ENCODE measurements at regions not wholly inside any gene's neighbourhood (a gene's known extent, or its start where the extent isn't known, plus 50 kb on each side); places are given as distances from the start of the nearest gene placed in this dataset.
"Not testable (repeated sequence)": the region's sequence is repeated elsewhere in the genome, so short reads cannot be mapped to it uniquely, and the experiment has no call there.

DNA sequence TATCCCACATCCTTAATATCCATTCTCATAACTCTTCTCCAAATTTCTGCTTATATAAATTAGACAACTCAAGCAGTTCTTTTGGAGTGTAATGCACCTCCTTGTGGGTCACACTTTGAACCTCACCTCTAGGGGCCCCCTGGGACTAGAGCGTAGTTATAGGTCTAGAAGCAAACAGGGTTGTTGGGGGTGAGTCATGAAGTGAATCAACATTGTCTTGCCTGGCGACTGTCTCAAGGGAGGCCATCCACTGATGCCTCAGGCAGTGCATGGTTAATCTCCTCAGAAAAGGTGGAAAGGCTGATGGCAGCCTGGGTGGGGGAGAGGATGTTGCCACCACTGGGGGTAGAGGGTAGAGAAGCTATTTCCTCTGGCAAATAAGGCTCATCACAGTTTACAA lies 129.1 kb downstream of the TNFRSF21 start:
- DNase-seq (ENCODE audit: low spot score), result no peak

DNA sequence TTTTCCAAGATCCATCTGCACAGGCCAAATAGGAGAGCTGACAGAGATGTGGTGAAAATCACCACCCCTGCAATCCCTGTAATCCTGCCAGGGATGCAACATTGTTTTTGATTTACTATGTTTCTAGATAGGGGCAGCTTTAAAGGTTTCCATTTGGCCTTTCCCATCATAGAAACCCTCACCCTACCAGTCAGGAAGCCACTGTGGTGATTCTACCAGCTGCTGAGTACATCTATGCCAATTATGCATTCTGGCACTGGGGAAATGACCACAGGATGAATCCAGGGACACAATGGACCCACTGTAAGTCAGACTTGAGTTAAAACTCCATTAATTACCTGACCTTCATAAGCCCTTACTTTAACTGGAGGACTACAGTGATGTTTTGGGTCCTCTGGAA lies 130.4 kb downstream of the TNFRSF21 start:
- no peak for DNase-seq (ENCODE audit: low spot score)

More for the DNA sequence above, 129.1 kb downstream of the TNFRSF21 start:
- TF ChIP-seq CTCF (IDR thresholded peaks at IDR 0.05; ENCODE audit: extremely low read depth, missing control alignments), result no peak

GRCh38 chr6:47175656-47176055 lies 133.5 kb upstream of the ADGRF1 start:
- no peak for TF ChIP-seq CTCF (IDR thresholded peaks at IDR 0.05; ENCODE audit: extremely low read depth, missing control alignments)
- DNase-seq (ENCODE audit: low spot score), result no peak

More for the DNA sequence above, 130.4 kb downstream of the TNFRSF21 start:
- no peak for TF ChIP-seq CTCF (IDR thresholded peaks at IDR 0.05; ENCODE audit: extremely low read depth, missing control alignments)

GRCh38 chr6:47174502-47175023 lies 132.4 kb upstream of the ADGRF1 start:
- DNase-seq (ENCODE audit: low spot score), result no peak
- TF ChIP-seq CTCF (IDR thresholded peaks at IDR 0.05; ENCODE audit: extremely low read depth, missing control alignments), result no peak

DNA sequence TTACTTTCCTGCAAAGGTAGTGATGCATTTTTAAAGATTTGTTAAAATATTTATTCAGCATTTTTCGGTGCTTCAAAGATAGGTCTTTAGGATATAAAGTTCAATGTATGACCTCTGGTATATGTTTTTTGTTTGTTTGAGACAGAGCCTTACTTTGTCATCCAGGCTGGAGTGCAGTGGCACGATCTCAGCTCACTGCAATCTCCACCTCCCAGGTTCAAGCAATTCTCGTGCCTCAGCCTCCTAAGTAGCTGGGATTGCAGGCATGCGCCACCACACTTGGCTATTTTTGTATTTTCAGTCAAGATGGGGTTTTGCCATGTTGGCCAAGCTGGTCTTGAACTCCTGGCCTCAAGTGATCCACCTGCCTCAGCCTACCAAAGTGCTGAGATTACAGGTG lies 131.9 kb upstream of the ADGRF1 start:
- DNase-seq (ENCODE audit: low spot score), result not testable (repeated sequence)

DNA sequence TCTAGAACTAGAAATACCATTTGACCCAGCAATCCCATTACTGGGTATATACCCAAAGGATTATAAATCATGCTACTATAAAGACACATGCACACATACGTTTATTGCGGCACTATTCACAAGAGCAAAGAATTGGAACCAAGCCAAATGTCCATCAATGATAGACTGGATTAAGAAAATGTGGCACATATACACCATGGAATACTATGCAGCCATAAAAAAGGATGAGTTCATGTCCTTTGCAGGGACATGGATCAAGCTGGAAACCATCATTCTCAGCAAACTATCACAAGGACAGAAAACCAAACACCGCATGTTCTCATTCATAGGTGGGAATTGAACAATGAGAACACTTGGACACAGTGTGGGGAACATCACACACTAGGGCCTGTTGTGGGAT lies 131.0 kb upstream of the ADGRF1 start:
- not testable (repeated sequence) for DNase-seq (ENCODE audit: low spot score)

GRCh38 chr6:47170617-47170947 lies 128.4 kb upstream of the ADGRF1 start:
- no peak for TF ChIP-seq CTCF (IDR thresholded peaks at IDR 0.05; ENCODE audit: extremely low read depth, missing control alignments)
- no peak for DNase-seq (ENCODE audit: low spot score)

- TF ChIP-seq CTCF (IDR thresholded peaks at IDR 0.05; ENCODE audit: extremely low read depth, missing control alignments), result no peak
- no peak for DNase-seq (ENCODE audit: low spot score)
Observed at GRCh38 chr6:47169785-47170616, 127.9 kb upstream of the ADGRF1 start.
